ENCODE measurements at regions not wholly inside any gene's neighbourhood (a gene's known extent, or its start where the extent isn't known, plus 50 kb on each side); places are given as distances from the start of the nearest gene placed in this dataset.

- DNase-seq: no peak
Observed at GRCh38 chr12:42963988-42964387, 374.4 kb upstream of the PRICKLE1 start.

- DNase-seq: no peak
Observed at GRCh38 chr12:42962384-42962783, 372.8 kb upstream of the PRICKLE1 start.

GRCh38 chr12:42961395-42961794 is 371.8 kb upstream of the PRICKLE1 start:
- DNase-seq: no peak

GRCh38 chr12:42960087-42960527 is 370.6 kb upstream of the PRICKLE1 start:
- DNase-seq: no peak

- no peak for DNase-seq
Observed at GRCh38 chr12:42958291-42958674, 368.7 kb upstream of the PRICKLE1 start.

GRCh38 chr12:42957561-42958290 is 368.2 kb upstream of the PRICKLE1 start:
- DNase-seq: no peak

GRCh38 chr12:42957136-42957535 is 367.6 kb upstream of the PRICKLE1 start:
- DNase-seq: no peak

- no peak for DNase-seq
Observed at GRCh38 chr12:42953021-42953420, 363.5 kb upstream of the PRICKLE1 start.

GRCh38 chr12:42946871-42947381 is 357.4 kb upstream of the PRICKLE1 start:
- DNase-seq: no peak

- DNase-seq: no peak
Observed at GRCh38 chr12:42945927-42946326, 356.4 kb upstream of the PRICKLE1 start.

GRCh38 chr12:42944516-42944915 is 355.0 kb upstream of the PRICKLE1 start:
- no peak for DNase-seq

GRCh38 chr12:42936991-42937390 is 347.4 kb upstream of the PRICKLE1 start:
- DNase-seq: no peak

- no peak for DNase-seq
Observed at GRCh38 chr12:42936260-42936659, 346.7 kb upstream of the PRICKLE1 start.

- DNase-seq: no peak
Observed at GRCh38 chr12:42935756-42936155, 346.2 kb upstream of the PRICKLE1 start.

- DNase-seq: no peak
Observed at GRCh38 chr12:42935090-42935489, 345.5 kb upstream of the PRICKLE1 start.

- no peak for DNase-seq
Observed at GRCh38 chr12:42933461-42934081, 344.0 kb upstream of the PRICKLE1 start.

- DNase-seq: no peak
Observed at GRCh38 chr12:42932936-42933335, 343.4 kb upstream of the PRICKLE1 start.

- no peak for DNase-seq
Observed at GRCh38 chr12:42926232-42926631, 336.7 kb upstream of the PRICKLE1 start.

GRCh38 chr12:42924482-42924881 is 334.9 kb upstream of the PRICKLE1 start:
- no peak for DNase-seq

GRCh38 chr12:42923583-42923982 is 334.0 kb upstream of the PRICKLE1 start:
- DNase-seq: peak; percentile 28 to 34

- DNase-seq: no peak
Observed at GRCh38 chr12:42923156-42923555, 333.6 kb upstream of the PRICKLE1 start.

- no peak for DNase-seq
Observed at GRCh38 chr12:42922505-42922850, 332.9 kb upstream of the PRICKLE1 start.

GRCh38 chr12:42921741-42922504 is 332.4 kb upstream of the PRICKLE1 start:
- no peak for DNase-seq
